GM03348 (cell line): ENCODE measurements at regions not wholly inside any gene's neighbourhood (a gene's known extent, or its start where the extent isn't known, plus 50 kb on each side); places are given as distances from the start of the nearest gene placed in this dataset.
"Not testable (repeated sequence)": the region's sequence is repeated elsewhere in the genome, so short reads cannot be mapped to it uniquely, and the experiment has no call there.

ENCODE experiments used
- DNase-seq: peaks from one replicate; pipeline ENCODE4 v3.0.0; 2012; ENCODE audit warnings: low spot score

DNA sequence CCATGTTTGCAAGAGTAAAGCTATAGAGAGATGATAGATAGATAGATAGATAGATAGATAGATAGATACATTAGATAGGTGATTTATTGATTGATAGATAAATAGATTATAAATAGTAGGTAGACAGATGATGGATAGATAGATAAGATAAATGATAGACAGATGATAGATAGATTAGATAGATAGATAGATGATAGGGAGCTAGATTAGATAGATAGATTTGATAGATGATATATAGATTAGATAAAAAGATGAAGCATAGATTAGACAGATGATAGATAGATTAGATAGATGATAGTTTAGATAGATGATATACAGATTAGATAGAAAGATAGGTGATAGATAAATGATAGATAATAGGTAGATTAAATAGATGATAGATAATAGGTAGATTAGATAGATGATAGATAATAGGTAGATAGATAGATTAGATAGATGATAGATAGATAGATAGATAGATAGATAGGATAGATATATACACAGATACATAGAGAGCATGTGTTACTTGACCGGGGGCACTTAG lies 243.3 kb upstream of the FOXK1 start:
- no peak for DNase-seq

- no peak for DNase-seq
Observed at GRCh38 chr7:4439444-4439843, 242.7 kb upstream of the FOXK1 start.

DNA sequence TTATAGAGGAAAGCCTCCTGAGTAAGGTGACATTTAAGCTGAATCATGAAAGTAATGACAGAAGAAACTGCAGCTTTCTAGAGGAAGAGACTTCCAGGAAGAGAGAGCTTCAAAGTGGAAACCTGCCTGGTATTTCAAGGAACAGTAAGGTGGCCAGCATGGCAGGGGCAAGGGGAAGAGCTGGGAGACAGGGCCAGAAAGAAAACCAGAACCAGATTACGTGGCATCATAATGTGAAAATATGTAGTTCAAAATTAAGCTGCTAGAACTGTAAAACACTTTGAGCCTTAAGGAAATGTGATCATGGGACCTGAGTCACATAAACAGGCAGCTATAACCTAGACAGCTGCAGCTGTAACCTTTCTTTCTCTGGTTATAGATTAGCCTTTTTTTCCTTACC lies 238.0 kb upstream of the FOXK1 start:
- DNase-seq, result no peak

- DNase-seq, result no peak
Observed at GRCh38 chr7:4445777-4446176, 236.3 kb upstream of the FOXK1 start.

GRCh38 chr7:4449263-4449662 lies 232.8 kb upstream of the FOXK1 start:
- DNase-seq, result no peak

DNA sequence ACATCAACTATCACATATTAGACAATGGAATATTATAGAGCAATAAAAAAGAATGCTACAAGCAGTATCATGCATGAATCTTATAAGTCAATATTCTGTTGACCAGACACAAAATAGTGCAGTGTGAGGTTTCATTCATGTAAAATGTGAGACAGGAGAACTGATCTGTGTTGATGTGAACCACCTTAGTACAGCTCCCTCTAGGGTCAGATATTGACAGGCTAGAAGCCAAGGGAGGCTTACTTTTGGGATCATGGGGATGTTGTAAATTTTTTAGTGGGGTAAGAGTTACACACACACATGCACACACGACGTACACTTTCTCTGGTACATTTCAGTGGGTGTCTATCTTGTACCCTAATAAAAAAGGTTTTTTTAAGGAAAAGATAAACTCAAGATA lies 231.6 kb upstream of the FOXK1 start:
- no peak for DNase-seq

DNA sequence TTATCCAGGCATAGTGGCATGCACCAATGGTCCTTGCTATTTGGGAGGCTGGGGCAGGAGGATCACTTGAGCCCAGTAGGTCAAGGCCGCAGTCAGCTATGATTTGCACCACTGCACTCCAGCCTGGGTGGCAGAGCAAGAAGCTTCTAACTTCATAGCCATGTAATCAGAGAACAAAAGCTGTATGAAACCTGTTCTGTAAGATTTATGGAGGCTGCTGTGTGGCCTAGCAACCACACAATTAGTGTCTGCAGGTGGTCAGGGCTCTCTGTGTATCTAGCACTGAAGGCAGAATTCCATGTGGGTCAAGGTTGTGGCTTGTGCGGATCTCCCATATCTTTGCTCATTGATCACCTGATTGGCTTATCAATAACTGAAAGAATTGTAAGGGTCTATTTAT lies 221.5 kb upstream of the FOXK1 start:
- no peak for DNase-seq

DNA sequence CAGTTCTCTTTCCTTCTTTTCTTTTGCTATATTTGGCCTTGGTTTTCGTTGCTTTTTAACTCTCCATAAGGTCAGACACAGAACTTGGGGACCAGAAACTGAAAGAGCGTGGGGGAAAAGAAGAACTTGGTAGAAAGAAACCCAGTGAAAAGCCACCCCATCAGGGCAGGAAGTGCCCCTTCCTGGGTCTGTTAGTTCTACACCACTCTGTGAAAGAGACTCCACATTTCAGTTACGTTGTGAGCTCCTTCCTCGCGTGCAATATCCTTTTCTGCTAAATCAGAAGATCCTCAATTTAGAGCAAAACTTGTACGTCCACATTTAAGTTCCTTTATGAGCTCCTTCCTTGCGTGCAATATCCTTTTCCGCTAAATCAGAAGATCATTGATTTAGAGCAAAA lies 220.6 kb upstream of the FOXK1 start:
- no peak for DNase-seq

GRCh38 chr7:4468320-4469102 lies 213.6 kb upstream of the FOXK1 start:
- DNase-seq, result no peak

DNA sequence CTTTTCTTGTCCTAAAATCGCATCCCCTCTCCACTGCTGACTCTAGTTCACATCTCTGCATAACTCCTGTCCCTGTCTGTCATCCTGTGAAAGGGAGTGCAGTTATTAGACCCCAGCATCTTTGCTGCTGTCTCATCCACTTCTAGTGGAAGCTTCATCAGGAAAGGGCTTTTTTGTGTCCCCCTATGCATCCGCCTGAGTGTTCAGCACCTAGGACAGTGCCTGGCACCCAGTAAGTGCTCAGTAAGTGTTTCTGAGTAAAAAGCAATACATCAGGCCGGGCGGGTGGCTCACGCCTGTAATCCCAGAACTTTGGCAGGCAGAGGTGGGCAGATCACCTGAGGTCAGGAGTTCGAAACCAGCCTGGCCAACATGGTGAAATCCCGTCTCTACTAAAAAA lies 211.8 kb upstream of the FOXK1 start:
- DNase-seq, result no peak

DNA sequence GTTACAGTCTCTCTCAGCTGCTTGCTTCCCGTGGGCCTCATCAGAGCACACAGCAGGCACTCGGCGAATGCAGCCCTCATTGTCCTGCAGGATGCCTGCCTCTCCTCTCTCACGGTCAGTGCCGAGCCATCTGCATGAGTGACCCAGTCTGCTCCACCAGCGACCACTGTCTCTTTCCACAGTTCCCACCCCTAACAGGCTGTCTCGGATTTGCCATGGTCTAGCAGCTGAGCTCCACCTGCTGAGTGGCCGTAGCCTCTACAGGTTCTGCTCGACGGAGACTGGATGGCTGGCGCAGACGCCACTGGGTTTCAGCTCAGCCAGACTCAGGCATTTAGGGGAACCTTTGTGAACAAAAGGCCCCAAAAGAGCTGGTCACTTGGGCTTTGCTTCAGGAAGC lies 209.4 kb upstream of the FOXK1 start:
- DNase-seq, result no peak

- peak; percentile 21 for DNase-seq
Observed at GRCh38 chr7:4479367-4480039, 202.6 kb upstream of the FOXK1 start.

GRCh38 chr7:4480131-4480530 lies 202.0 kb upstream of the FOXK1 start:
- not testable (repeated sequence) for DNase-seq

DNA sequence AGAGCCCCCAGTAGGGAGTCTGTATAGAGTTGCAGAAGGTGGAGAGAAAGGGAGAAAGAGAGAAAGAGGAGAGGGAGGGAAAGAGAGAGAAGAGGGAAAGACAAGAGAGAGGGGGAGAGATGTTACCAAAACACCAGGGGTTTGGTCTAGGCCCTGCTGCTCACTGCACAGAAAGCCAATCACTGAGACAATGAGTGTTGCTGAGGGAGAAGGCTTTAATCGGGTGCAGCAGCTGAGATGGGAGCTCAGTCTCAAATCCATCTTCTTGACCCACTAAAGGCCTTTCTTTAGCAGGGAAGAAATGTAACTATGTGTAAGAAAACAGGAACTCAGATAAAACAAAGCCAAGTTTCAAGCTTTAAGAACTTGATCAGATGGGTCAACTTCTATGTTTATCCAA lies 198.2 kb upstream of the FOXK1 start:
- DNase-seq, result no peak

GRCh38 chr7:4484545-4484944 lies 197.6 kb upstream of the FOXK1 start:
- no peak for DNase-seq

GRCh38 chr7:4486907-4487306 lies 195.2 kb upstream of the FOXK1 start:
- DNase-seq, result no peak

GRCh38 chr7:4496911-4497310 lies 185.2 kb upstream of the FOXK1 start:
- not testable (repeated sequence) for DNase-seq

DNA sequence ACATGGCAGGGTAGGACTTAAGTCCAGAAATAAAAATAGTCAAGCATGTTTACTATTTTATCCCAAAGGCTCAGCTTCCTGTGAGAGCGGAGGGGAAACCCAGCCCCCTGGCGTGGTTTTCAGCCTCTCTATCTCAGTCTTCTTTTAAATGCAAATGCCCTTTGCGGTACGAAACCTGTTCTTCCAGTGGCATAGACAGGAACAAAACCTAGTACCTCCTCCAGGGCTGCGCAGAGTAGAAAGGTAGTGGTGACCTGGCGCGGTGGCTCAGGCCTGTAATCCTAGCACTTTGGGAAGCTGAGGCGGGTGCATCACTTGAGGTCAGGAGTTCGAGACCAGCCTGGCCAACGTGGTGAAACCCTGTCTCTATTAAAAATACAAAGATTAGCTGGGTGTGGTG lies 181.3 kb upstream of the FOXK1 start:
- DNase-seq, result no peak

DNA sequence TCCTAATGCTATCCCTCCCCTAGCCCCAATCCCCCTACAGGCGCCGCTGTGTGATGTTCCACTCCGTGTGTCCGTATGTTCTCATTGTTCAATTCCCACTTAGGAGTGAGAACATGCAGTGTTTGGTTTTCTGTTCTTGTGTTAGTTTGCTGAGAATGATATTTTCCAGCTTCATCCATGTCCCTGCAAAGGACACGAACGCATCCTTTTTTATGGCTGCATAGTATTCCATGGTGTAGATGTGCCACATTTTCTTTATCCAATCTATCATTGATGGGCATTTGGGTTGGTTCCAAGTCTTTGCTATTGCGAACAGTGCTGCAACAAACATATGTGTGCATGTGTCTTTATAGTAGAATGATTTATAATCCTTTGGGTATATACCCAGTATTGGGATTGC lies 174.2 kb upstream of the FOXK1 start:
- not testable (repeated sequence) for DNase-seq

GRCh38 chr7:4513450-4513849 lies 168.6 kb upstream of the FOXK1 start:
- DNase-seq, result no peak

GRCh38 chr7:4519819-4520520 lies 162.1 kb upstream of the FOXK1 start:
- DNase-seq, result no peak

DNA sequence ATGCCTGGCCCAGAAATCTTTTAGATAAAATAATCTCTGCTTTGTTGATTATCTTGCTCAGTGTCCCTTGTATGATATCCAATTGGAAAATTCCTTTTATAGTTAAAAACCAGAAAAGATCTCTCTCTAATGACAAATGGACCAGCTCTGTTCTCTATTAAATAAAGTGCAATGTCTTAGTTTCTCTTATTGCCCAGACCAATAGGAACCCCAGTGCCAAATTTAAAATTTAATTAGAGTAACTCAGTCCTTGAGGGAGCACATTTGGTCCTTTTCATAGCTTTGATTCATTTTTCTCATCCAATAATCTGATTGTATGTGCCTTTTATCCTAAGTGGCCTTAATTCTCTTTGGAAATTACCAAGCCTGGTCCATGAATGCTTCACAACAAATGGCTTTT lies 158.9 kb upstream of the FOXK1 start:
- no peak for DNase-seq

DNA sequence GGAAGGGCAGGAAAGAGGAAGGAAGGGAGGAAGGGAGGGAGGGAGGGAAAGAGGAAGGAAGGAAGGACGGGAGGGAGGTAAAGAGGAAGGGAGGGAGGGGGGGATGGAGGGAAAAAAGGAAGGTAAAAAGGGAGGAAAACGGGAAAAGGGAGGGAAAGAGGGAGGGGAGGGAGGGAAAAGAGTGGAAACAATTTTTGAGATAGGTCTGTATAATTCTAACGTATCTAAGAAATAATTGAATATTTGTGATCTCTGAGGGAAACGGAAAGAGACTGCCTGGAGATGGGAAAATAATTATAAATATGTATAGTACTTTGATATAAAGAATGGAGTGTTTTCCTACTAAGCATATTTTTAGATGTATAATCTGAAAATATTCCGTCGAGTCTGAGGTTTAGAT lies 158.2 kb upstream of the FOXK1 start:
- no peak for DNase-seq
